NB4 (cell line): ENCODE measurements at regions not wholly inside any gene's neighbourhood (a gene's known extent, or its start where the extent isn't known, plus 50 kb on each side); places are given as distances from the start of the nearest gene placed in this dataset.

Experiments
- DNase-seq: peaks from one replicate; pipeline ENCODE4 v3.0.0; 2010; ENCODE audit warnings: low read depth
- H3K4me3 ChIP-seq: one replicate; pipeline ENCODE4 v1.5.1; 2011; ENCODE audit warnings: mild to moderate bottlenecking, low read depth, low read length, moderate library complexity
- MYC ChIP-seq: IDR thresholded peaks from 2 replicates; pipeline ENCODE4 v1.6.1; 2011; ENCODE audit warnings: low read depth, low read length
- POLR2A ChIP-seq: IDR thresholded peaks from 2 replicates; pipeline ENCODE4 v1.6.1; 2011; ENCODE audit warnings: mild to moderate bottlenecking; ENCODE audit not compliant: insufficient read length; ENCODE audit errors: extremely low read depth
- TF ChIP-seq, protein P1 (sequence below): IDR thresholded peaks from 2 replicates; pipeline ENCODE4 v1.6.1; 2011; ENCODE audit warnings: low read depth, low read length
- TF ChIP-seq, protein P2 (sequence below): IDR thresholded peaks from one replicate; pipeline ENCODE4 v1.5.1; 2012; ENCODE audit warnings: low read depth, low read length

DNA sequence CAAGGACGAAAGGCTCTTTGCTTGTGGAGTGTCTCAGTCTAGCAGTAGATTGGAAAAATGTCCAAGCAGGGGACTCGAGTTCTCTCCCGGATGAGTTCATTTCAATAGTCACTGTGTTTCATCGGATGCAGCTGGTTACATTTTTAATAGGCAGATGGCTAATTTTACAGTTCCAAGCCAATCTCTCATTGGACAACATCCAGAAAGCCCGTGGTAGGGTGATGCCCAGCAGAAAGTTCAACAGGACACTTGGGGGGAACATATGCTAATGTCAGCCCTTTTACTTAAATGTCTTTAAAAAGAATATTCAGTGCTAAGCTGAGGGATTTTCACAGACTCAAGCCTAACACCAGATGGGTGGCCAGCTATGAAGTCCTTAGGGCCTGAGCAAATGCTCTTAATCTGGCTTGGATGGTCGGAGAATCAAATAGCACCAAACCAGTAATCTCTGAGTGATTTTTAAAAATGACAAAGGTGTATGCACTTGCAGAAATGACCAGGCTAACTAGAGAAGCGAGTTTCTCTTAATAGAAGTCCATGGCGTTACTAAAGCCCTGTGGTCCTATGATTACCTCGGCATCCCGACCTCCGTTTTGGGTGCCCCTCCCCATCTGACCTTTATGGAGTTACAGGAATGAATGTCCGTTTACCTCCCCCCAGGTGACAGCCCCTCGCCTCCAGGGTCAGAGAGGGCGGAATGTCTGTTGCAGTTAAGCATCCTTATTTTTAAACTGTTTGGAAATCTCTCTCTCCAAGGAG is 289.2 kb upstream of the SALL1 start:
- H3K4me3 ChIP-seq = no peak overlapping the region
- TF ChIP-seq MYC = no peak
- TF ChIP-seq, protein P1, sequence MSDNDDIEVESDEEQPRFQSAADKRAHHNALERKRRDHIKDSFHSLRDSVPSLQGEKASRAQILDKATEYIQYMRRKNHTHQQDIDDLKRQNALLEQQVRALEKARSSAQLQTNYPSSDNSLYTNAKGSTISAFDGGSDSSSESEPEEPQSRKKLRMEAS = no peak
- TF ChIP-seq, protein P2, sequence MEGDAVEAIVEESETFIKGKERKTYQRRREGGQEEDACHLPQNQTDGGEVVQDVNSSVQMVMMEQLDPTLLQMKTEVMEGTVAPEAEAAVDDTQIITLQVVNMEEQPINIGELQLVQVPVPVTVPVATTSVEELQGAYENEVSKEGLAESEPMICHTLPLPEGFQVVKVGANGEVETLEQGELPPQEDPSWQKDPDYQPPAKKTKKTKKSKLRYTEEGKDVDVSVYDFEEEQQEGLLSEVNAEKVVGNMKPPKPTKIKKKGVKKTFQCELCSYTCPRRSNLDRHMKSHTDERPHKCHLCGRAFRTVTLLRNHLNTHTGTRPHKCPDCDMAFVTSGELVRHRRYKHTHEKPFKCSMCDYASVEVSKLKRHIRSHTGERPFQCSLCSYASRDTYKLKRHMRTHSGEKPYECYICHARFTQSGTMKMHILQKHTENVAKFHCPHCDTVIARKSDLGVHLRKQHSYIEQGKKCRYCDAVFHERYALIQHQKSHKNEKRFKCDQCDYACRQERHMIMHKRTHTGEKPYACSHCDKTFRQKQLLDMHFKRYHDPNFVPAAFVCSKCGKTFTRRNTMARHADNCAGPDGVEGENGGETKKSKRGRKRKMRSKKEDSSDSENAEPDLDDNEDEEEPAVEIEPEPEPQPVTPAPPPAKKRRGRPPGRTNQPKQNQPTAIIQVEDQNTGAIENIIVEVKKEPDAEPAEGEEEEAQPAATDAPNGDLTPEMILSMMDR = no peak
- TF ChIP-seq POLR2A = no peak
- no peak for DNase-seq

DNA sequence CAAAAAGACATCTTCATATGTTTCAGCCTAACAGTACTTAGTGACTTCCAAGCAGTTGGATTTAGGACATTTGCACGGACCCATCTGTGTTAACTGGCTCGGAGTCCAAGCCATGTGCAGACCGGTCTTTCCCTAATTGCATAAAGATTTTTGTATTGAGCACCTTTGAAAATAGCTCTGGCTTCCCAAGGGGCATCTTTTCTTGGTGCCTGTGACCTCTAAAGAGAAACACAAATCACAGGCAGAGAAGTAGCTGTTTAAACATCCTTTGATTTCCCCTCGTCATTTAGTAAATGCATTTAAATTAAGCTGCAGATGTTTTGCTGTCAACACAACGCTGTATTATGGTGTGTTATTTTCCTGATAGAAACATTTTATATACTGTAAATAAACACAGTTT is 288.2 kb upstream of the SALL1 start:
- DNase-seq = no peak
- TF ChIP-seq, protein P2 = no peak
- TF ChIP-seq POLR2A = no peak
- TF ChIP-seq, protein P1 = no peak
- no peak for TF ChIP-seq MYC
- H3K4me3 ChIP-seq = no peak overlapping the region

DNA sequence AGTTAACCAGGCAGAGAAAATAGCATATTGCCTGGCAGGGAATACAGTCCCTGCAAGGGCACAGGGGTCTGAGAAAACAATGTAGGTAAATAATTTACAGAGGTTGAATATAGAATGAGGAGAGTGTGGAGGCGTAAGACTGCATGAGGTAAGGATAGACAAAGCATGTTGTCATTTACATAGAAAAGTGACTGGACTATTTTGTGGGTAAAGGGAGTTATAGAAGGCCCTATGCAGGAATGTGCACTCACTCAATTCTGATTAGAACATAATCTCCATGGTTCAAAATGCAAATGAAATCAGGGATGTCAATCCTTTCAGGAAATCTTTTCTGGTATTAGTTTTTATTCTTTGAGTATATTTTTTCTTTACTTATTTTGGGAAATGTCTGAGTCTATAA is 285.7 kb upstream of the SALL1 start:
- H3K4me3 ChIP-seq = no peak overlapping the region
- TF ChIP-seq POLR2A (no peak), MYC (no peak)
- TF ChIP-seq, protein P2 = no peak
- TF ChIP-seq, protein P1 = no peak
- DNase-seq = no peak

DNA sequence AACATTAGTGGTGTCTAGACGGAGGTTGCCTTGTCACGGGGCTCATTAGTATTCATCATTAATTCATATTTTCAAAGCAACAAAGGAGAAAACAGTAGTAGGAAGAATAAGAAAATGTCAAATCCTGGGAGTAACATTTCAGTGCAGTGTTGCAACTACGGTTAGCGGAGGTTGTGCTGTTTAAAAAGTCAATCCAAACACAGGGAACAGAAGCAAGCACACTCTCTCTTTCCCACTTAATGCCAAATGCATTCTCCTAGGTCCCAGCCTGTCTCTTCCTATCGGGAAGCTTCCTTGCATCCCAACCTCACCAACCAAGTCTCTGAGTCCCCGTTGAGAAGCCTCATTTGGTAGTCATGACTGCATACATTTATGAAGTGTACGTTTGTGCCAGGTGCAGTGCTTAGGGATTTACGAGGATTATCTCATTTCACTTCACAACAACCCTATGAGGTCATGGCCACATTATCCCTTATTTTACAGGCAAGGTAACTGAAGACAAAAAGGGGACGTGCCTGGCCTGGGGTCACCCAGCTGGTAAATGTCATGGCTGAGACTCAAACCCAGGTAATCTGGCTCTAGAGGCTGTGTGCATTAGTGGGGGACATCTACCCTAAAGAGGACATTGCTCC is 283.6 kb upstream of the SALL1 start:
- no peak overlapping the region for H3K4me3 ChIP-seq
- no peak for DNase-seq
- TF ChIP-seq, protein P2 = no peak
- TF ChIP-seq POLR2A (no peak), MYC (no peak)
- TF ChIP-seq, protein P1 = no peak

DNA sequence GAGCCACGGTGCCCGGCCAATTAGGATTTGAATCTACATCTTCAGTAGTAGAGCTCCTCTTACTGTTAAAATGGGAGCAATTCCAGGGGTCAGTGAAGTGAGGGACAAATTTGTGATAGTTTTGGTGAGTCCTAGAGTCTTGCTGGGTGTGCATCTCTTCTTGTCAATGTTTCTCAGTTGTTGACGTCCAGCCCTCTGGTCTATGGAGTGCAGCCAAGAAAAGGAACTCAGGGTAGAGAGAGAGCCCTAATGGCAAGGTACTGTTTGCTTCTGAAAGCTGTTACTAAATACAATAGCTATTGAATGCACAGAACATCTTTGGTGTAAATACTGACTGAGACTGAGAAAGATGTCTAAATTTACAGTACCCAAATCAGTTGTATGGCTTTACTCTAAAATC is 282.5 kb upstream of the SALL1 start:
- no peak overlapping the region for H3K4me3 ChIP-seq
- TF ChIP-seq POLR2A (no peak), MYC (no peak)
- TF ChIP-seq, protein P2 = no peak
- TF ChIP-seq, protein P1 = no peak
- no peak for DNase-seq
